H1 (cell line): ENCODE measurements at regions not wholly inside any gene's neighbourhood (a gene's known extent, or its start where the extent isn't known, plus 50 kb on each side); places are given as distances from the start of the nearest gene placed in this dataset.

Experiments used
- CTCF ChIP-seq, 3 experiments: IDR thresholded peaks; 1 replicate in 2 of 3; 2 replicates in 1 of 3; pipeline versions ENCODE4 v1.5.1 to v1.6.1; 2011; ENCODE audit warnings: low read length in 3 of 3, mild to moderate bottlenecking in 3 of 3, inconsistent platforms in 2 of 3, low read depth in 1 of 3, moderate library complexity in 1 of 3; ENCODE audit not compliant: insufficient read depth in 1 of 3; ENCODE audit errors: control extremely low read depth in 1 of 3
- EZH2 ChIP-seq: fragments of 200-600 bp; sonication (generic); IDR thresholded peaks from 2 replicates; pipeline ENCODE4 v1.7.1; 2012; ENCODE audit warnings: low read depth, mild to moderate bottlenecking, moderate library complexity, low read length, inconsistent platforms; ENCODE audit not compliant: severe bottlenecking
- RBBP5 ChIP-seq: IDR thresholded peaks from 2 replicates; pipeline ENCODE4 v1.7.1; 2012; ENCODE audit warnings: low read depth, mild to moderate bottlenecking, inconsistent platforms, low read length, moderate library complexity, borderline replicate concordance
- TAF1 ChIP-seq: IDR thresholded peaks from 2 replicates; pipeline ENCODE4 v1.6.1; 2011; ENCODE audit warnings: mild to moderate bottlenecking, low read depth, low read length

- TF ChIP-seq RBBP5 (no peak), CTCF (IDR thresholded peaks at IDR 0.05; ENCODE audit: control extremely low read depth in 1 of 3, insufficient read depth in 1 of 3, low read depth in 1 of 3, low read length in 3 of 3) (no peak), EZH2 (no peak), TAF1 (no peak)
Observed at GRCh38 chr14:65817011-65817410, 404.5 kb downstream of the FUT8 start.
